ENCODE measurements at regions not wholly inside any gene's neighbourhood (a gene's known extent, or its start where the extent isn't known, plus 50 kb on each side); places are given as distances from the start of the nearest gene placed in this dataset.

GRCh38 chr9:121561385-121562222 lies 62.0 kb upstream of the GGTA1 start:
- Histone ChIP-seq H3K36me3 (no peaks in the 10 kb centered on the region), H3K9me3 (no peaks in the 10 kb centered on the region), H3K27ac (no peak overlapping the region), H3K27me3 (no peaks in the 10 kb centered on the region), H3K4me3 (no peak overlapping the region), H3K4me1 (peaks cover 0 to 4% of the 10 kb centered on the region in 2 donors)
- no peak for TF ChIP-seq CTCF (IDR thresholded peaks at IDR 0.05)
- TF ChIP-seq POLR2A (IDR thresholded peaks at IDR 0.05): no peak
- intact Hi-C loops (cut with DNase I; ENCODE audit: low total_unique reads): no loop called here
- no peak for DNase-seq

GRCh38 chr9:121562301-121562700 lies 62.7 kb upstream of the GGTA1 start:
- H3K36me3 ChIP-seq: no peaks in the 10 kb centered on the region

GRCh38 chr9:121563425-121563824 lies 63.8 kb upstream of the GGTA1 start:
- DNase-seq: no peak
- no peaks in the 10 kb centered on the region for H3K9me3 ChIP-seq
- no peak overlapping the region for H3K4me3 ChIP-seq
- no peaks in the 10 kb centered on the region for H3K27me3 ChIP-seq
- peaks cover 3 to 14% of the 10 kb centered on the region in 2 donors for H3K4me1 ChIP-seq
- TF ChIP-seq CTCF (IDR thresholded peaks at IDR 0.05) (no peak), POLR2A (IDR thresholded peaks at IDR 0.05) (no peak)
- no peak overlapping the region for H3K27ac ChIP-seq
- no peaks in the 10 kb centered on the region for H3K36me3 ChIP-seq
- intact Hi-C loops (cut with DNase I; ENCODE audit: low total_unique reads): no loop called here

More at GRCh38 chr9:121562301-121562700, 62.7 kb upstream of the GGTA1 start:
- Histone ChIP-seq H3K27ac (no peak overlapping the region), H3K9me3 (no peaks in the 10 kb centered on the region), H3K4me1 (peaks cover 0 to 8% of the 10 kb centered on the region in 2 donors), H3K4me3 (no peak overlapping the region), H3K27me3 (no peaks in the 10 kb centered on the region)
- intact Hi-C loops (cut with DNase I; ENCODE audit: low total_unique reads): no loop called here
- no peak for TF ChIP-seq POLR2A (IDR thresholded peaks at IDR 0.05)
- no peak for TF ChIP-seq CTCF (IDR thresholded peaks at IDR 0.05)
- DNase-seq: no peak

GRCh38 chr9:121563881-121564460 lies 64.3 kb upstream of the GGTA1 start:
- no peak for TF ChIP-seq CTCF (IDR thresholded peaks at IDR 0.05)
- no peak for TF ChIP-seq POLR2A (IDR thresholded peaks at IDR 0.05)
- Histone ChIP-seq H3K4me3 (no peak overlapping the region), H3K4me1 (peaks cover 9 to 19% of the 10 kb centered on the region in 2 donors), H3K9me3 (no peaks in the 10 kb centered on the region), H3K27me3 (no peaks in the 10 kb centered on the region), H3K27ac (no peak overlapping the region), H3K36me3 (no peaks in the 10 kb centered on the region)
- intact Hi-C loops (cut with DNase I; ENCODE audit: low total_unique reads): no loop called here
- DNase-seq: no peak

All from uterus (tissue), 3 donors.